Testis (tissue), 2 donors: ENCODE measurements at regions not wholly inside any gene's neighbourhood (a gene's known extent, or its start where the extent isn't known, plus 50 kb on each side); places are given as distances from the start of the nearest gene placed in this dataset.

Source experiments
- CTCF ChIP-seq, 3 experiments: fragments of 450-650 bp in 2 of 3; fragments of 200-600 bp in 1 of 3; sonication (generic) in 1 of 3; IDR thresholded peaks; one replicate each; pipeline ENCODE4 v1.5.1; 2016 to 2019; ENCODE audit warnings: antibody characterized with exemption in 3 of 3, mild to moderate bottlenecking in 2 of 3, moderate library complexity in 1 of 3
- POLR2A ChIP-seq: fragments of 450-650 bp; IDR thresholded peaks from one replicate; pipeline ENCODE4 v1.6.1; 2017; ENCODE audit warnings: antibody characterized with exemption, mild to moderate bottlenecking, moderate library complexity

GRCh38 chr12:90027889-90028634 lies 319.4 kb upstream of the ATP2B1 start:
- no peak for TF ChIP-seq CTCF (IDR thresholded peaks at IDR 0.05)
- no peak for TF ChIP-seq POLR2A
